H9 (cell line): ENCODE measurements at regions not wholly inside any gene's neighbourhood (a gene's known extent, or its start where the extent isn't known, plus 50 kb on each side); places are given as distances from the start of the nearest gene placed in this dataset.

Experiments used
- DNase-seq: peaks from one replicate; pipeline ENCODE4 v3.0.0-alpha.2; 2017
- H2AFZ ChIP-seq: one replicate; pipeline ENCODE4 v1.6.1; 2013; ENCODE audit warnings: mild to moderate bottlenecking, low read length, control low read depth, moderate library complexity
- H2AK5ac ChIP-seq: 2 replicates; pipeline ENCODE4 v1.6.1; 2013; ENCODE audit warnings: low read length, control low read depth, mixed read lengths; ENCODE audit not compliant: insufficient read length
- H2BK120ac ChIP-seq: one replicate; pipeline ENCODE4 v1.6.1; 2013; ENCODE audit warnings: low read depth, mild to moderate bottlenecking, low read length, control low read depth, inconsistent platforms; ENCODE audit not compliant: poor library complexity, severe bottlenecking
- H2BK12ac ChIP-seq: 2 replicates; pipeline ENCODE4 v1.6.1; 2013; ENCODE audit warnings: low read length, control low read depth, mixed read lengths, low read depth; ENCODE audit not compliant: insufficient read length
- H2BK15ac ChIP-seq: 2 replicates; pipeline ENCODE4 v1.6.1; 2013; ENCODE audit warnings: low read depth, low read length, control low read depth
- H2BK20ac ChIP-seq: one replicate; pipeline ENCODE4 v1.6.1; 2013; ENCODE audit warnings: low read depth, mild to moderate bottlenecking, low read length, control low read depth, inconsistent platforms; ENCODE audit not compliant: poor library complexity, severe bottlenecking
- H2BK5ac ChIP-seq: 2 replicates; pipeline ENCODE4 v1.6.1; 2013; ENCODE audit warnings: low read length, control low read depth, mixed read lengths; ENCODE audit not compliant: insufficient read length
- H3K14ac ChIP-seq: 2 replicates; pipeline ENCODE4 v1.6.1; 2013; ENCODE audit warnings: low read length, control low read depth; ENCODE audit not compliant: insufficient read depth
- H3K18ac ChIP-seq: 2 replicates; pipeline ENCODE4 v1.6.1; 2013; ENCODE audit warnings: low read depth, mild to moderate bottlenecking, mixed read lengths, low read length, control low read depth; ENCODE audit not compliant: insufficient read length
- H3K23ac ChIP-seq: 2 replicates; pipeline ENCODE4 v1.6.1; 2013; ENCODE audit warnings: low read length, control low read depth, mixed read lengths, low read depth; ENCODE audit not compliant: insufficient read length
- H3K23me2 ChIP-seq: 2 replicates; pipeline ENCODE4 v1.6.1; 2013; ENCODE audit warnings: low read depth, mild to moderate bottlenecking, mixed read lengths, low read length, control low read depth; ENCODE audit not compliant: insufficient read length, poor library complexity, severe bottlenecking
- H3K27ac ChIP-seq: 2 replicates; pipeline ENCODE4 v1.5.1; 2013; ENCODE audit warnings: low read length, control low read depth, mixed read lengths, low read depth; ENCODE audit not compliant: insufficient read length
- H3K27me3 ChIP-seq: 2 replicates; pipeline ENCODE4 v1.6.1; 2013; ENCODE audit warnings: low read length, control low read depth, inconsistent platforms; ENCODE audit not compliant: insufficient read depth
- H3K4ac ChIP-seq: 2 replicates; pipeline ENCODE4 v1.6.1; 2013; ENCODE audit warnings: low read depth, mild to moderate bottlenecking, control low read depth, inconsistent platforms, low read length, moderate library complexity
- H3K4me1 ChIP-seq: 2 replicates; pipeline ENCODE4 v1.6.1; 2013; ENCODE audit warnings: low read length, control low read depth, inconsistent platforms; ENCODE audit not compliant: insufficient read depth
- H3K4me2 ChIP-seq: 2 replicates; pipeline ENCODE4 v1.6.1; 2013; ENCODE audit warnings: low read length, control low read depth, mixed read lengths; ENCODE audit not compliant: insufficient read length, insufficient read depth
- H3K56ac ChIP-seq: 2 replicates; pipeline ENCODE4 v1.6.1; 2013; ENCODE audit warnings: low read depth, mild to moderate bottlenecking, mixed read lengths, low read length, control low read depth; ENCODE audit not compliant: insufficient read length
- H3K79me1 ChIP-seq: 2 replicates; pipeline ENCODE4 v1.6.1; 2013; ENCODE audit warnings: low read depth, mild to moderate bottlenecking, moderate library complexity, low read length, control low read depth, inconsistent platforms; ENCODE audit not compliant: insufficient read depth, poor library complexity, severe bottlenecking
- H3K79me2 ChIP-seq: 2 replicates; pipeline ENCODE4 v1.6.1; 2013; ENCODE audit warnings: low read length, control low read depth, inconsistent platforms; ENCODE audit not compliant: insufficient read depth
- H3K9ac ChIP-seq: 2 replicates; pipeline ENCODE4 v1.6.1; 2013; ENCODE audit warnings: low read length, control low read depth, mixed read lengths; ENCODE audit not compliant: insufficient read length; ENCODE audit errors: extremely low read depth
- H3K9me3 ChIP-seq: one replicate; pipeline ENCODE4 v1.6.1; 2013; ENCODE audit warnings: low read depth, low read length, inconsistent platforms; ENCODE audit not compliant: control insufficient read depth
- H3T11ph ChIP-seq: one replicate; pipeline ENCODE4 v1.6.1; 2013; ENCODE audit warnings: mild to moderate bottlenecking, low read length, control low read depth, inconsistent platforms
- H4K20me1 ChIP-seq: one replicate; pipeline ENCODE4 v1.6.1; 2013; ENCODE audit not compliant: control insufficient read depth, insufficient read length, insufficient read depth
- H4K5ac ChIP-seq: 2 replicates; pipeline ENCODE4 v1.6.1; 2013; ENCODE audit warnings: low read depth, mild to moderate bottlenecking, mixed read lengths, low read length, control low read depth; ENCODE audit not compliant: insufficient read length
- H4K8ac ChIP-seq: replicated peaks from 2 replicates; pipeline ENCODE4 v1.6.1; 2013; ENCODE audit warnings: low read length, control low read depth, mixed read lengths, low read depth; ENCODE audit not compliant: insufficient read length
- H4K91ac ChIP-seq: 2 replicates; pipeline ENCODE4 v1.6.1; 2013; ENCODE audit warnings: low read depth, mild to moderate bottlenecking, moderate library complexity, mixed read lengths, low read length, control low read depth; ENCODE audit not compliant: insufficient read length
- H3K27ac Mint-ChIP-seq, 3 experiments: 2 replicates in 2 of 3; 3 replicates in 1 of 3; pipeline ENCODE4 v1.8.0; 2020 to 2021; ENCODE audit warnings: mixed read lengths in 3 of 3, mild to moderate bottlenecking in 1 of 3, moderate library complexity in 1 of 3
- H3K27me3 Mint-ChIP-seq: 2 replicates; pipeline ENCODE4 v1.8.0; 2021; ENCODE audit warnings: low read depth, mild to moderate bottlenecking, moderate library complexity, mixed read lengths
- H3K36me3 Mint-ChIP-seq, 3 experiments: 2 replicates in 2 of 3; 3 replicates in 1 of 3; pipeline ENCODE4 v1.8.0; 2020 to 2021; ENCODE audit warnings: low read depth in 3 of 3, mixed read lengths in 3 of 3; ENCODE audit not compliant: insufficient read depth in 1 of 3
- H3K4me1 Mint-ChIP-seq, 2 experiments: 2 replicates each; pipeline ENCODE4 v1.8.0; 2020; ENCODE audit warnings: mixed read lengths in 2 of 2
- H3K4me3 Mint-ChIP-seq, 2 experiments: 2 replicates in 1 of 2; 3 replicates in 1 of 2; pipeline ENCODE4 v1.8.0; 2020 to 2021; ENCODE audit warnings: mild to moderate bottlenecking in 2 of 2, mixed read lengths in 2 of 2, moderate library complexity in 1 of 2
- H3K9me3 Mint-ChIP-seq, 2 experiments: 2 replicates in 1 of 2; 3 replicates in 1 of 2; pipeline ENCODE4 v1.8.0; 2020; ENCODE audit warnings: mild to moderate bottlenecking in 2 of 2, mixed read lengths in 2 of 2, moderate library complexity in 1 of 2
- WGBS: extraction: QIAGEN DNeasy Blood & Tissue Kit; methylation state at CpG from one replicate; pipeline ENCODE4 v1.1.7; 2013; ENCODE audit warnings: missing lambda C conversion rate, low lambda C conversion rate, mixed read lengths; ENCODE audit not compliant: insufficient read length; ENCODE audit errors: extremely low coverage; 5-methylcytosine and 5-hydroxymethylcytosine counted together
- TF ChIP-seq, protein P1 (sequence below): fragments of 200-600 bp; sonication (generic); conservative IDR thresholded peaks from 3 replicates; pipeline ENCODE4 v1.8.0; 2021; ENCODE audit warnings: antibody characterized with exemption, mild to moderate bottlenecking

DNA sequence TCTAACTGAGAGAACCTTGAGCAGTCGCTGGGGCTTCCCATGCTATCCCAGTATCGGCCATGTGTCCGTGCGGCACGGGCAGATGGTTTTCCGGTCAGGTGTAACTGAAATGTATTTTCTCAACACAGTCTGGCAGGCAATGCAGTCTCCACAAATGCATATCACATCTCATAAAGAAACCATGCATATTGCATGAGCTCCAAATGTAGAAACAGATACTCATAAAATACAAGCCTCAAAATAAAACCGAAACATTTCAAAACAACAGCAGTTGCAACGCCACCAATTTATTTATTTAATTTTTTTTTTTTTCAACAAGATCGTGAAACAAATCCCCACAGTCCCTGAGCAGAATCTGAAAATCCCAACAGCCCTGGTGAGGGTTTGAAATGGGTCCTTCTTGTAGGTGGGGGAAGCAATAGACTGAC, 299.4 kb downstream of the LPIN1 start:
- Histone ChIP-seq H3K79me1 (no peaks in the 10 kb centered on the region), H3K4ac (no peak overlapping the region), H3K14ac (no peak overlapping the region), H3K27me3 (no peaks in the 10 kb centered on the region), H3K56ac (no peak overlapping the region), H2BK15ac (no peak overlapping the region), H3K9me3 (no peaks in the 10 kb centered on the region), H2AK5ac (no peak overlapping the region), H3K79me2 (no peaks in the 10 kb centered on the region), H2AFZ (no peak overlapping the region), H4K91ac (no peak overlapping the region), H3K23ac (no peak overlapping the region), H3K9ac (no peak overlapping the region), H3K18ac (no peak overlapping the region), H4K8ac (no peak overlapping the region), H2BK5ac (no peak overlapping the region), H3T11ph (no peak overlapping the region), H2BK120ac (no peak overlapping the region), H3K4me2 (no peak overlapping the region), H2BK20ac (no peak overlapping the region), H3K27ac (no peak overlapping the region), H3K23me2 (no peaks in the 10 kb centered on the region), H4K5ac (no peak overlapping the region), H3K4me1 (no peaks in the 10 kb centered on the region), H2BK12ac (no peak overlapping the region), H4K20me1 (no peaks in the 10 kb centered on the region)
- no peak overlapping the region for H3K4me3 Mint-ChIP-seq
- peaks cover 3% of the 10 kb centered on the region; the same call in 1 of the 2 replicates for H3K27me3 Mint-ChIP-seq
- TF ChIP-seq, protein P1, sequence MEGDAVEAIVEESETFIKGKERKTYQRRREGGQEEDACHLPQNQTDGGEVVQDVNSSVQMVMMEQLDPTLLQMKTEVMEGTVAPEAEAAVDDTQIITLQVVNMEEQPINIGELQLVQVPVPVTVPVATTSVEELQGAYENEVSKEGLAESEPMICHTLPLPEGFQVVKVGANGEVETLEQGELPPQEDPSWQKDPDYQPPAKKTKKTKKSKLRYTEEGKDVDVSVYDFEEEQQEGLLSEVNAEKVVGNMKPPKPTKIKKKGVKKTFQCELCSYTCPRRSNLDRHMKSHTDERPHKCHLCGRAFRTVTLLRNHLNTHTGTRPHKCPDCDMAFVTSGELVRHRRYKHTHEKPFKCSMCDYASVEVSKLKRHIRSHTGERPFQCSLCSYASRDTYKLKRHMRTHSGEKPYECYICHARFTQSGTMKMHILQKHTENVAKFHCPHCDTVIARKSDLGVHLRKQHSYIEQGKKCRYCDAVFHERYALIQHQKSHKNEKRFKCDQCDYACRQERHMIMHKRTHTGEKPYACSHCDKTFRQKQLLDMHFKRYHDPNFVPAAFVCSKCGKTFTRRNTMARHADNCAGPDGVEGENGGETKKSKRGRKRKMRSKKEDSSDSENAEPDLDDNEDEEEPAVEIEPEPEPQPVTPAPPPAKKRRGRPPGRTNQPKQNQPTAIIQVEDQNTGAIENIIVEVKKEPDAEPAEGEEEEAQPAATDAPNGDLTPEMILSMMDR: no peak
- peaks cover 7 to 12% of the 10 kb centered on the region in 2 experiments; a peak in 3 of 4 replicates for H3K4me1 Mint-ChIP-seq
- no peak overlapping the region for H3K27ac Mint-ChIP-seq
- H3K9me3 Mint-ChIP-seq: no peaks in the 10 kb centered on the region
- no peak for DNase-seq
- H3K36me3 Mint-ChIP-seq: no peaks in the 10 kb centered on the region
- WGBS: 100% methylated on average over 2 of the region's 9 CpGs
